SK-N-DZ (cell line): ENCODE measurements at regions not wholly inside any gene's neighbourhood (a gene's known extent, or its start where the extent isn't known, plus 50 kb on each side); places are given as distances from the start of the nearest gene placed in this dataset.

Source experiments
- DNase-seq: peaks from one replicate; pipeline ENCODE4 v3.0.0-alpha.2; 2015; ENCODE audit warnings: low spot score

- no peak for DNase-seq
These were observed 457.1 kb upstream of the SALL3 start for GRCh38 chr18:78522507-78522906.

GRCh38 chr18:78523850-78524249, 455.8 kb upstream of the SALL3 start:
- no peak for DNase-seq

GRCh38 chr18:78525366-78526111, 454.1 kb upstream of the SALL3 start:
- no peak for DNase-seq

DNA sequence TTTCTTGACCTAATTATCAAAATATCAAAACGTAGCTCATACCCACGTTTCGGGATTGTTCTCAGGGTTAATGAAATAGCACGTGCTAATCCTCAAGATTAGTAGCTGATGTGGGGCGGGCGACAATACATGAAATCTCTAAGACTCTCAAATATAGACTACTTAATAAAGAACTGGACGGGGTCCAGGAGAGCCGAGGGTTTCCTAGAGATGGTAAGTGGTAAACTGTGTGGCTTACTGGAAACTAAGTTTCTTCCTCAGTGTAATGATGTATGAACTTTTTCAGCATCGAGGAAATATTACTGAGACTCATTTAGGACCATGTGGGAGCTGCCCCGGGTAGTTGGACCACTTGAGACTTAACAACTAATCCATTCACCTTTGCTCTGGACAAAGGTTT, 453.3 kb upstream of the SALL3 start:
- DNase-seq: no peak

DNA sequence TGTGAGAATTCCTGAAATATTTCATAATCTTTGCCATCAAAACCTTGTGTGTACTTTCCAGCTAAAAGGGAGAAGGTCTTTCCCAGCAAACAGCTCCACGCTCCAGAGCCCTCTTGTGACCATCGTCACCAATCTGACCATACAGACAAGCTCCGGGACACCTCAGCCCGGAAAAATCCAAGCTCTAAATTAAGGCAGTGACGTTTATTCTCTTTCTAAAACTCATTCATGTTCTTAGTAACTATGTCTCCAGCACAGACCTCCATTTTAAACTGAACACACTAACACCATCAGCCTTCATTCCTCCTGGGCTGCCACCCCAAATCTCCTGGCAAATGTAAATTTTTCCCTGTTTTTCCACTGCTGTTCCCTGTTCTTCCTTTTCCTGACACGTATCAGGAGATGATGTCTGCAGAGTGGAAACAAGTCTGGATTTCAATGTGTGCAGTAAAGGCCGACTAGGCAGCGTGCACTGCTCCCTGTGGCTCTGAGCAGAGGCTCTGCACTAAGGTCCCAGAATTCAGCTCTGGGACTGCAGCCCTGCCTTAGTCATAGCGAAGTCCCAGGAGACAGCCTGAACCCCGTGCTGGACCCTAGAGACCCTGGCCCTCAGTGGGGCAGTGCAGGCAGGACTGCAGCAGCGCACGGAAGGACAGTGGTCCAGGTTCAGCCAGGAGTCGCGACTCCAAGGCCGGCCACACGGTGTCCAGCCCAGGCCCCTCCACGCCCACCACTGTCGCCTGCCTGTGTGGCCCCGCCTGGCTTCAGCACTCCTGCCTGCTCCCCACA, 452.5 kb upstream of the SALL3 start:
- DNase-seq: no peak

- DNase-seq: no peak
These were observed 451.6 kb upstream of the SALL3 start for GRCh38 chr18:78527984-78528383.

DNA sequence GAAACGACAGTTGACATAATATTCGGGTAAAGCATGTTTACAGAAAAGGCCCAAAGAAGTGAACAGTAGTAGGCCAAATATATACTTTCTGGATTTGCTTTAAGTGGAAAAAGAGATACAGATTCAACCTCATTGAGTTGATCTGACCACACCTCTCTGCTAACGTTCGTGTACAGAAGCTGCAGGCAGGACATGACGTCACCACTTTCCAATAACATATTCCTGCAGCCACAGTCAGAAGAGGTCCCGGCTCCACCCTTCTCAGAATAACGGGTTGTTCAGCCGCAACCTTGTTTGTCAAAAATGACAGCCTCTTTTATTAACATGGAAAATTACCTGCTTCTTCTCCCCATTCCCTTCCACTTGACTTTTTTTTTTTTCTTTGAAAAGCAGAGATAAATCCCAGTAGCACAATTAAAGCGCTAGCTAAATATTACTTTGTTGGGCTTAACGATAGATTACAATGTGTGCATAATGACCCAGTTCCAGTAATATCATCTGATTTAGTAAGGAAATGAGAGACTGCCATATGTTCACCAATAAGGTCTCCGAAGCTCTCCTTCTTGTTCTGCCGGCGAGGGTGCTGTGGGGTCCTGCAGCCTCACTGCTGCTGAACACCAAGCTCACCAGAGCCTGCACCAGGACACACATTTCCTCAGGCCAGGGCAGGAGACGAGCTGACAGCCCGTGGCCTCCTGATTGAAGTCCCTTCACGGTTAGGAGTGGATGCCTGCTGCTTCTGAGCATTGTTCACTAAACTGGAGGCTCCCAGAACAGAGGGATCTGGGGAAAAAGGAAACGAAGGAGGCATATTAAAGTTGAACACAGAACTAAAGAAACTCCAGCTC, 451.0 kb upstream of the SALL3 start:
- no peak for DNase-seq

GRCh38 chr18:78531637-78532036, 448.0 kb upstream of the SALL3 start:
- DNase-seq: no peak

DNA sequence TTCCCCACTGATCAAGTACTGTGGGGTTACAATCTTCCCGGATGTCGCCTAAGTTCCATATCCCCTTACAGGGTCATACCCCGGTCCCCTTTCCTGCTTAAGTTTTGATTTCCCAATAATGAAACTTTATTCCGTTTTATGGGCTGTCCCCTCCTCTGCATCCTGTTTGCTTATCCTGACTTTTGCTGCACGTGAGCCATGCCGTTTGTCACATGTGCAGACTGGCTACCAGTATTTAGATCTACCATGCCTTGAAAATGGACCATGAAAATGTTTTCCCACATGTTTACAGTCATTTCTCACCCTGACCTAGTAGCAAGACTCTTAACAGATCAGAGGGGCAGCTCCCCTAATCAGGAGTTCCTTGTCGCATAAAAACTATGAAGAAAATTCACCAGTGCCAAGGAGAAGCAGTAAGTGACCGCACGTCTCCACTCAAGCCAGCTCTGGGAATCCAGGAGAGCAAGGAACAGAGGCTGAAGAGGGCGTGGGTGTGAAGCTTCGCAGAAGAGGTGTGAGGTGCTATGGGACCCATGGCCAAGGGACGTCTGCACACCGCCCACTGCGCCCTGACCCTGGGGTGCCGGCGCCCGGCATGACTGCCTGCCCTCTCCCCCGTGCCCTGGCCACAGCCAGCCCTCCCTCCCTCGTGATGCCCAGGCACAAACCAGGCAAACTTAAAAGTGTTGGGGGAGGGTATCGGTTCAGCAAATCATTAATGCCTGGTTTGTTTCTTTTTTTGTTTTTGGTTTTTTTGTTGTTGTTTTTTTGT, 440.8 kb upstream of the SALL3 start:
- no peak for DNase-seq

GRCh38 chr18:78540636-78541529, 438.7 kb upstream of the SALL3 start:
- DNase-seq: no peak

DNA sequence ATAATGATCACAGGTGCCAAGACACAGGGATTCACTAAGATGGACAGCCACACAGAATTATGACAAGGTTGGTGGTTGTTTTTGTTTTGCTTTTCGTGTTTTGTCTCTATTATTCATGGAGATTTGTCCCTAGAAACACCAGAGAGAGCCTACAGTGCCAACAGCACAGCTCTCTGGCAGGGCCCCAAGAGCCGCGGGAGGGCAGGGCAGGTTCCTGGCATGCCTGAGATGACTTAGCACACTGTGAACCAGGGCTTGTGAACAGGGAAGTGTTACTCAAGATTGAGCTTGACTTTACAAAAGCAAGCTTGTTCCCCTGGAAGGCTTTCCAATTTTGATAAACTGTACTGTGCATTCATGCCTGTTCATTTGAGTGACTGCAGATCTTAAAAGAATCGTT, 437.4 kb upstream of the SALL3 start:
- no peak for DNase-seq

- no peak for DNase-seq
These were observed 436.4 kb upstream of the SALL3 start for GRCh38 chr18:78543201-78543725.

- no peak for DNase-seq
These were observed 433.3 kb upstream of the SALL3 start for GRCh38 chr18:78546281-78546680.

GRCh38 chr18:78547817-78548216, 431.8 kb upstream of the SALL3 start:
- DNase-seq: no peak

DNA sequence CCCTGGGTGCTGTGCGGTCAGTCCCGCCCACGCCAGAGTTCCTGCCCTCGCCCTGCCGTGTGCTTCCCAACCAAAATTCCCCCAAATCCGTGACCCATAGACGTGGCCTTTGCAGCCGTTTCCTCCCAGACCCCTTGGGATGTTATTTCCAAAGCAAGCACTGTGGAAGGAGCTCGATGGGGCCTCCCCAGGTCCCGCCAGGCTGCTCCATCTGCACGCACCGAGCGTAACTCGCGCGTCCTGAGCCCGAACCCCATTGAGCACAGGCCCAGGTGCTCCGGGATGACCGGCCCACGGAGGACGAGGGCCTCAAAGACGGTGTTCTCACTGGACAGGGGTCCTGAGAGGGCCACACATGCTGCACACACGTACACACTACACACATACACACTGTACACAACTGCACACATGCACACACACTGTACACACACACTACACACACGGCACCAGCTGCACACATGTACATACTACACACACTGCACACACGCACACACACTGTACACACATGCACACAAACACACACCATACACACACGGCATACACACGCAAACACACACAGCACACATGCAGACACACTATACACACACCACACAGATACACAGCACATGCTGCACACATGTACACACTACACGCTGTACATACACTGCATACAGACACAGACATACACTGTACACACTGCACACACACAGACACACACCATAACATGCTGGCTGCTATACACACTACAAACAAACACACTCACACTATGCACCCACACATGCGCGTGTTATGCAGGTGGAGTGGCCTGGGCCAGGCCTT, 431.2 kb upstream of the SALL3 start:
- no peak for DNase-seq

DNA sequence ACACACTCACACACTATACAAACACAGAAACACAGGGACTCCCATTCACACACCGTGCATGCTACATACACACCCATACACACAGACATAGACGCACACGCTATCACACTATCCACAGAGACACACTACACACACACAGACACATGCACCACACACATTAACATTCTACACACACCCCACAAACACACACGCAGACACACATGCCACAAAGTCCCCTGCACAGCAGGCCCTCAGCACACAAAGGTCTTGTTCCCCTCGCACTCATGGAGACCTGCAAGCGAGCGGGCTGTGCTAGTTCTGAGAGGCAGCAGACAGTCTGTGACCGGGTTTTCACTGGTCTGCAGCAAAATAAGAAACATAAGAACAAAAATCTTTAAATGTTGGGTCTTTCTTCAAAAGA, 429.6 kb upstream of the SALL3 start:
- DNase-seq: no peak

- no peak for DNase-seq
These were observed 424.5 kb upstream of the SALL3 start for GRCh38 chr18:78554944-78555608.

DNA sequence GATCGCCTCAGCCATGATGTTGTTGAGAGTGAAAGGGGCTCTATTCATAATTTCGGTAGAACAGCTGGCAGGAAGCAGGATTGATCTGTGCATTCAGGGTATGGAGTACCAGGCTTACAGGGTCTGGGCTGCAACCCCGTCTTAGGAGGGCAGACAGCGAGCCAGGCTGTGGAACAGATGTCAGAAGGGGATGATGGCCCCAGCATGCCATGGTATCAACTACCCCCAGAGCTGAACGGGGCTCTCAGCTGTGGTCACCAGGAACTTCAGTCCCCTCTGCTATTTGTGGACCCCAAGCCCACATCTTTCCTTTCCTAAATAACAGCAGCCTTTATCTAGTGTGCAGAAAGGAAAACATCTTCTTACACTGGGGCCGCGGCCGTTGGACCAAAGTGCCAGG, 422.2 kb upstream of the SALL3 start:
- no peak for DNase-seq
